Bone marrow (tissue), 2 donors: ENCODE measurements at regions not wholly inside any gene's neighbourhood (a gene's known extent, or its start where the extent isn't known, plus 50 kb on each side); places are given as distances from the start of the nearest gene placed in this dataset.
A peak's percentile ranks its signal among the peaks of the same experiment; 100 is the strongest.
"Not testable (repeated sequence)": the region's sequence is repeated elsewhere in the genome, so short reads cannot be mapped to it uniquely, and the experiment has no call there.

Source experiments
- DNase-seq, 2 donors: peaks; one replicate each; lab custom pipeline; 2025; lab: John Stamatoyannopoulos, UW

DNA sequence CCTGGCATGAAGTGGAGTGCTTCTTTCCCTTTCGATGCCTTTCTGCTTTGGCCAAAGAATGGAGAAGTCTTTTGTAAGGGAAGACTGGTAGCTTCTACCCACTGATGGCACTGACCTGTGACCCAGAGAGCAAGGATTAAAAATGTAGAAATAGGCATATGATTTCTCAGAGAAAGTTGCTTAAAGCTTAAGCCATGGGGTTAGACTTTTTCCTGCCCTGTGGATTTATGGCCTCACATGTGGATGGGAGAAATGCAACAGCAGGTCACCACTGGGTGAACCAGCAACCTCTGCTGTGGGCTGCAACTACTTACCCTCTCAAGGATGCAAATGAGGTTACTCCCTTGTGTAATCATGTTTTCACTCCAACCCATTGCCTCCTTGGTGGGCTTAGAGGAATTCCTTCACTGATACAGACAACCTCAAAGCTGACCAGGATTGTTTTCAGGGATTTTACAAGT is 86.7 kb upstream of the CDC42EP3 start:
- not testable (repeated sequence) for DNase-seq

DNA sequence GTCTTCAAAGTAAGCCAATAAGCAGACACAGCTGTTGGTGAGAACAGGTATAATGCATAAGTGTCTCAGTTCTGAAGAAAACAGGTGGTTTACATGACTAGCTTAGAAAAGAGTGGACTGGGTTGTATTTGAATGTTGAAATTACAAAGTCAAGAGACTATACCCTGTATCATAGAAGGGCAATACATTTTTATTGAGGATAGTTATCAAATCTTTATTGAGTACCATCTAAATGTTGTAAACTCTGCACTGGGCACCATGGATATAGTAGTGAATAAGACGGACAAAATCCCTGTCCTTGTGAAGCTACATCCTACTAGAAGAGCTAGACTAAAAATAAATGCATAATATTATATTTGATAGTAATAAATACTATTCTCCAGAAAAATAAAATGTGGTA is 88.5 kb upstream of the CDC42EP3 start:
- DNase-seq = not testable (repeated sequence)

DNA sequence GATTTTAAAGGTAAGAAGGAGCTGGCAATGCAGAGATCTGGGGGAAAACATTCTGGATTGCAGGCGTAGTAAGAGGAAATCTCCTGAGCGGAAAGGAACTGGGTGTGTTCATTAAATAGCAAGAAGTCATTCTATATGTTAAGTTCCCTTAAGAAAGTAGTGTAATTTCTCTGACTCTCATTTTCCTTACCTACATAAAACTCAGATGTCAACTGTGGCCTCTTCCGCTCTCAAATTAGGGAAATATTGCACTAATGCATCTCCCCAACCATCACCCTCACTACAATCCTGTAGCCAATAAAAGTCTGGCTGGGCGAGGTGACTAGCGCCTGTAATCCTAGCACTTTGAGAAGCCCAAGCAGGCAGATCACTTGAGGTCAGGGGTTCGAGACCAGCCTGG is 89.0 kb upstream of the CDC42EP3 start:
- DNase-seq = no peak

DNA sequence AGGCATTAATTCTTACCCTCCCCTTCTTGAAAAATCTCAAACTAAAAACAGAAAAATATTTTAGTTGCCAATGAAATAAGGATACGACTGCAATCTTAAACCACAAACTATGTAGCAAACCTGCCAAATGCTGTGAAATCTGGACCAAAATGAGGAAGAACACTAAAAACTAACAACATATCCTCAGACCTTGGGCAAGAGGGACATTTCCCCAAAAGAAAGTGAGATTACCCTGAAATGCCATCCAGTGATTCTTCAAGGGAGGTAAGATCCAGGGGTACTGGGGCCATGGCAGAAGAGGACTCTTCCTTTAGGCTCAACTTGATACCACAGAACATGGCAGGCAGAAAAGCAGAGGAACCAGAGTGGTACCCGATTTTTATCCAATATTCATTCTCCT is 90.8 kb upstream of the CDC42EP3 start:
- peak in 1 of 2 donors; percentile 10 for DNase-seq

DNA sequence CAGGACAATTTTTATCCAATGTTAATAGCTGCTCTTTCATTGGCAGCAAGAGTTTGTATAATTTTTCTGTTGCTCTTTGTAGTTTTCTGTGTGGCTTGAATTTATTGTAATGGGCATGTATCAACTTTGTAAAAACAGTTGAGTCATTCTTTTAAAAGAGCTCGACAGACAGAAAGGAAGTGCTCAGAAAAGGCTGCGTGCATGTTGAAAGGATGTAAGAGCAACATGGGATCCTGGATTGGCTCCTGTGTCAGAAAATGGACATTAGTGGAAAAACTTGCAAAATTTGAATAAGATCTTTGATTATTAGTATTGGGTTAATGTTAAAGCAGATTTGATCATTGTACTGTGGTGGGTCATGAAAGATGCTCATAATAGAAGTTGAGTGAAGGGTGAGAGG is 93.3 kb upstream of the CDC42EP3 start:
- peak in 1 of 2 donors; percentile 30 for DNase-seq

DNA sequence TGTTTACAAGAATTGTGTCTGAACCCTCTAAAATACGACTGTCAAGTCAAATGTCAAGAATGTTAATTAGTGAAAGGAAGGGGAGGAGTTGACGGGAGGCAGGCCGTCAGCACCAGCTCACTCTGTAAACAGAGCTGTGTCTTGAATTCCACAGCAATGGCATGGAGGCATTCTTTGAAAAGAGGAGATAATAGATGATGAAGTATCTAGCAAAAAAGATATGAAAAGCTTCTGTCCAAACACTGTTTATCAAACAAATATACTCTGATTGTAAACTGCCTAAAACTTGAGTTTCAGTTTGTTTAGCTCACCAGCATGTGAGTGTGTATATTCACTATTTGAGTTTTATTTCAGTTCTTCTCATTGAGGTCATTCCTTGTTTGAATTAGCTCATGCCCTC is 94.7 kb upstream of the CDC42EP3 start:
- no peak for DNase-seq

DNA sequence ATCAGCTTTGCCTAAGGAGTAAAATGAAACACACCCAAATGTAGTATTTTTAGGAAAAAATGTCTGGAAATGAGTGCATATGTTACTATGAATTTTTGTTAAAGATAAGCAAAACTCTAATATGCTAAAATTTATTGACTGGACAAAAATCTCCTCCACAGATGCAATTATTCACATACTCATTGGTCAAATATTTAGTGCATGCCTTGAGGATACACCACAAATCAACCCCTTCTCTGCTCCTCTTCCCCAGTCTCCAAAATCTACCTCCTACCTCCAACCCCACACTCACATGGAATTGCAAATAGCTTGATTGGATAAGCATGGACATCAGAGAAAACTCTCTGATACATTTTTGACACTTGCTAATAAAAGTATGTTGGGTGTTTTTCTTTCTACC is 95.6 kb upstream of the CDC42EP3 start:
- no peak for DNase-seq

DNA sequence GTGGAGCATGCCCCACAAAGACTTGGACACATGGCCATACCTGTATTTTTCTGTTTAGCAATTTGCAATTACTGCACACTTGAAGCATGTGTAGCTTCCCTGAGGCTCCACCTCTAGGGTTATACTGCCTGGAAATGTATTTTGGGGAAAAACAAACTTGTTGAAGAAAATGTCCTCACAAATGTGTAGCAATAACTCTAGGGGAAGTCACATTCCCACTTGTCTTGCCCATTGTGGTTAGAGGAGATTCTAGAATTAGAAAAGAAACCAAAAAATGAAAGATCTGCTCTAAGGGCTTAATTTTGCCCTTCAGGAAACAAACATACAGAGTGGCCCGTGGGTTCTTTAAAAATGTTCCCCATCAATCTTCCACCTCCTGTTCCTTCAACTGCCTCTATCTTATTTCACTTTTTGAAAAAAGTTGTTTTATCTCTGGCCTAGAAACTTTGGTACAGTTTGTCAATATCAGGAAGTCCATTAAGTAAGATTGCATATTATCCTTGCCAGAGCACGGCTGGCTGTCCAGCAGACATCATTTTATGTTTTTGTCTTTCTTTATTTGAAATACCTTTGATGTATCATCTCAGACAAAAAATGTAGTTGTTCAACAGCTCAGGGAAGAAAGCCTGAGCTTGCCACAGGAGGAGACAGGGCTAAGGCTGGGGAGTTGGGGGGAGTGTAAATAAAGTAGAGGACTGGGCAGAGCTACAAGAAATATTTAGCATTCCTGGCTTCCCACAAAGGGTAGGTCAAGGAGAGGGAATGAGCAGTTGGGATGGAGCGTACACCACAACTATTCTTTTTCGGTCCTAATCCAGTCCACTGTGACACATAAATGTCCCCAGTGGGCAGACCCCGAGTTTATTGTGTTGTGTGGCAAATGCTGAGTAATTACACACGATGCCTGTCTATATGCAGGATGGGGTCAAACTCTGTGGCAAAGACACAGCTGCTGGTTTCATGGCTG is 96.8 kb upstream of the CDC42EP3 start:
- DNase-seq = no peak

DNA sequence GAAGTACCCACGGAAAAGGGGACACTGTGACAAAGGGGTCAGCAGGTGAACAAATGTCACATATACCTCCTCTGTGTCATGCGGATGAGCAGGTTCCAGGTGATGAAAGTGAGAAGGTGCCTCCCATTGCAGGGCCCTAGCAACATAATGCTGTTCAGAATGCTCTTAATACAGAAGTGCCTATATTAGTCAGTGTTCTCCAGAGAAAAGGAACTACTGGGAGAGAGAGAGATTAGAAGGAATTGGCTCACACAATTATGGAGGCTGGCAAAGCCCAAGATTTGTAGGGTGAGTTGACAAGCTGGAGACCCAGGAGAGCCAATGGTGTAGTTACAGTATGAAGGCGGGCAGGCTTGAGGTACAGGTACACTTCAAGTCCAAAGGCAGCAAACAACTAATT is 98.1 kb upstream of the CDC42EP3 start:
- DNase-seq = no peak

DNA sequence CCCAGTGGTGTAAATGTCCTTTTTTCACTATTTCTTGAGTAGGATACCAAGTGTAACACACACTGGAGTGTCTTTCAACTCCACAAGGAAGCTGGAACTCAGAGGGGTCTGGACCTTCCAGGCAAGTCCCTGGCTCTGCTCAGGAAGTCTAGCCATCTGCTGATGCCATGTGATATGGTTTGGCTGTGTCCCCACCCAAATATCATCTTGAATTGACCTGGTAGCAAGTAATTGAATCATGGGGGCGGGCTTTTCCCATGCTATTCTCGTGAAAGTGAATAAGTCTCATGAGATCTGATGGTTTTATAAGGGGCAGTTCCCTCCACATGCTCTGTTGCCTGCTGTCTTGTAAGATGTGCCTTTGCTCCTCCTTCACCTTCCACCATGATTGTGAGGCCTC is 99.4 kb upstream of the CDC42EP3 start:
- no peak for DNase-seq

DNA sequence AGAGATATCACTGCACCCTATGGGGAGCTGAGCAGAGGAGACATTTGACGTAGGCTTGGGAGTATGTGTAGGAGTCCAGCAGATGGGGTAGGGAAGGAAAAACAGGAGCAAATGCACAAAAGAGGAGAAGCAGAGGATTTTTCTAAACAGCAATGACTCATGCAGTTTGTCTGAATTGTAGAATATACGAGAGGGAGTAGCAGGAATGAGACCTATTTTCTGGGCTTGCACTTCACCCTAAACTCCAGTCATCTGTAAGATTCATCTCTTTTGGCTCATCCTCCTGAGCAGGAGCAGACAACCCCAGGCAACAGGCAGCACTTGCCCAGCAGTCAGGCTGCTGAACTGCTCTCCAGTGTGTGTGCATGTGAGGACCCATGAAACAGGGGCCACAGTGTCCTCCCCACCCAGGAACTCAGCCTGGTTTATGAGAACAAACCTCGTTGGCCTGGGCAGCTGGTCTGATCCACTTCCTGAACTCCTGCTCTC is 100.2 kb upstream of the CDC42EP3 start:
- DNase-seq = no peak

DNA sequence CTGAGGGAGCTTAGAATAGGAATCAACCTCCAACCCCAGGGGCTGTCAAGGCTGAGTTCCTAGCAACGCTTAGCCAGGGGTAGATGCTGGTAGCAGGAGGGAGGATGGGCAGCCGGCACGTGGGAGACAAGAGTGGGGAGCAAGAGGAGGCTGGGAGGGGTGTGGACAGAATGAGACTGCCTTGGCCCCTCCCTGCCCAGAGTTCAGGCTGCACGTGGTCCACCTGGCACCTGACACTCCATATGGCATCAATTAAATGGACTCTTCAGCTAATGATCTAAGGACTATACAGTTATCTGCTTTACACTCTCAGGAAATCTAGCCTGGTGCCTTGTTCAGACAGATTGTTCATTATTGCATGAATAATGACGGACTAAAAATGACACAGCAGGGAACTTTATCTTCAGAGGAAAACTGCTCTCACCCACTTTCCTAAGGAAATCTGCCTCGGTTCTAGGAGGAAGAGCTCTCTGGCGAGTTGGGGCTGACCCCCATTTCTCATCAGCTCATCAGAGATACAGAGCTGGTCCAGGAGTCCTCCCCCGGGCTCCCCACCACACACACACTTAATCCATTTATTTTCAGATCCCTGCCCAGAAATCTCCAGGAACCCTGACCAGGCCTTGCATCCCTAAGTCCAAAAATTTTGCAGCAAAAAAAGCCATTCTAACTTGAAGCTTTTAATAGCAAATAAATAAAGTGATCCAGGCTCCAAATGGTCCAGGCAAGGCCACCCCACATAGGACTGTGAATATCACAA is 102.1 kb upstream of the CDC42EP3 start:
- DNase-seq = no peak

DNA sequence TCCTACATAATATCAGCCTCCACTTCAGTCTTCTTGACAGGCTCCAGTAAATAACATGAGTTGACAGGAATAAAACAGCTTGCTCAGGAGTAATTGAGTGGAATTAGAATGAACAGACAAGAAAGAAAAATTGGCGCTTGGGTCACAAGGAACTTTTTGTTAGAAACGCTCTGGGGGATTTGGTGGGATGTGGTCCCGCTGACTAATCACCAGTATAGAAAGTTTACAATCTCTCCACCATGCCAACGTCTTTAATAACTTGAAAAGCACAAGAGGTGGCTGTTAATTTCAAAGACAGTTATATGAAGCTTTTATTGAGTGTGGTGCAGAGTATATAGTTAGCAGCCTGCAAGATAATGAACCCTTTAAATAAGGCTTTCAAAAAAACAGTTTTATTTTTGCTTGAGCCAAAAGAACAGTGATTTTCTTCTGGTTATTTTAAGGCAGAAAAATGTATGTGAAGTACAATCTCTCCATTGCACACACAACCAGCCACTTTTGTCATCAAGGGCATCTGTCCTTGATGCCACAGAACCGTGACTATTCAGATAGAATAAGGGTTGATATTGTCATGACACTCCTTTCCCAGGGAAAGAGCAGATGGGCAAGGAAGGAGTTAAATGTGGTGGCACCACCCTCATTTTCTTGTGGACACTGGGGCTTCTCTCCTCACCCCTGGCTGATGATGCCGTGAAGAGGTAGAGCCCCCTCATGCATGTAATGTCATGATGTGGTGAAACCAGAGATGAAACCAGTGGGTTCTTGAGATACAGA is 102.9 kb upstream of the CDC42EP3 start:
- not testable (repeated sequence) for DNase-seq

DNA sequence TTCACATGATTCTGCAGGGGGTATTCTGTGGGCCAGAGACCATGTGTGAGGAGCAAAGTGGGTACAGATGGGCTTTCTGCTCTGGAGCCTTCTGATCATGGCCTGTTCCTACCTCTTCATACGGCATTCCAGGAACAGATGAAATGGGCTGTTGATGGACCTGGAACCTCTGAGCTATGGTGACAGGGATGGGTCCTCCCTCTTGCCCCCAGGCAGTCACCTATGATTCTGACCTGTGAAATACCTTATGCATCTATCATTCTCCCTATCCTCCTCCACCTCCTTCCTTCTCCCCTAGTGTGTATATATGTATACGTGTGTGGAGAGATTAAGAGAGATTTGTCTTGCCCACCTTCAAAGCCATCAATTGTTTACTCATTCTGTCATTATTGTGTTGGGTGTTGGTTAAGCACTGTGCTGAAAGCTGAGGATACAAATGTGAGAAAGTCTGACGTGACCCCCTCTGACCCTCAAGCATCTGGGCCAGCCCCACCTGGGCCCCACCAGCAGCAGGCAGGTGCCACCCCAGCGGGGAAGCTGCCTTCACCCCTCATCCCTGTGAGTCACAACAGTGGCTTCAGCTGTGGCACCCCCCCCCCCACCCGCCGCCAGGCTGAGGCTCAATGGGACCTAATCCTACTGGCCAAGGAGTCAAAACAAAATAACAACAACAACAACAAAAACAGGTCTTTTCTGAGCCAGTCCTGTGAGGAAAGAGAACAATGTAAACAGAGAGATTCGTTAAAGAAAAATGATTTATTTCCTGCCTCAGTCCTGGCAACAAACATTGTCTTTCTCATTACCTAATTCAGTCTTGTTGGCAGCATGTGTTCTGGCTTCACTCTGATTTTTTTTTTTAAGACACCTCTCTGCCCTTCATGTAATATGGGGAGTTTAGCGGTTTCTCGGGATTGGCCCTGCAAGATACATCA is 103.8 kb upstream of the CDC42EP3 start:
- no peak for DNase-seq

DNA sequence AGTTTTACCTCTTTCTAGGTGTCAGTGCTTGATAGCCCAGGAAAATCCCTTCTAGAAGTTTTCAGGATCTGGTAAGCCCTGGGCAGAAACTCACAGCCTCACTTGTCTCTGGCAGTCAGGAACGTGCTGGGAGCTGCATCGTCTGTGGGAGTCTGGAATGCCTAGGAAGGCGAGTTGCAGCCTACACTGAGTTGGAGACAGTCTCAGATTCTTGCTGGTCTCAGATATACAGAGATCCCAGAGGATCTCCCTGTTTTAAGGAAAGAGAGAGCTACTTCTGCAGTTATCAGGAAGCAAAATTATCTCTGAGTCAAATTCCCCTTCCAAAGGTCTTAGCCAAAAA is 104.4 kb upstream of the CDC42EP3 start:
- DNase-seq = no peak

DNA sequence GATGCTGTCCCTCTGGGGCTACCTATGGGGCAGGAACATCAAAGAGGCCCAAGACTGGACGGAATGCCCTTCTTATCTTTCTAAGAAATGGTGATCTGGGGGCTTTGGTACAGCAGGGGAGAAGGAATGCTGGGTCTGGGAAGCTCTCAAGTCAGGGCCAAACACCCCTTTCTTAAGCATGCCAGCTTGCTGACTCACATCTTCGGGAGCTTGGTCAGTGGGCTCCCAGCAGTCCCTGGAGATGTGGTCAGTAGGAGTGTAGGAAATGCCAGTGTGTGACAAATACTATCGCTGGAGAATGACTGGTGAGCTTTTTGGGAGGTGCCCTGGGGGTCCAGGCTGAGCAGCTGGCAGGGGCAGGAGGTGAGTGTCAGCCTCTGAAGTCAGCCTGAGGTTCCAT is 105.0 kb upstream of the CDC42EP3 start:
- no peak for DNase-seq

DNA sequence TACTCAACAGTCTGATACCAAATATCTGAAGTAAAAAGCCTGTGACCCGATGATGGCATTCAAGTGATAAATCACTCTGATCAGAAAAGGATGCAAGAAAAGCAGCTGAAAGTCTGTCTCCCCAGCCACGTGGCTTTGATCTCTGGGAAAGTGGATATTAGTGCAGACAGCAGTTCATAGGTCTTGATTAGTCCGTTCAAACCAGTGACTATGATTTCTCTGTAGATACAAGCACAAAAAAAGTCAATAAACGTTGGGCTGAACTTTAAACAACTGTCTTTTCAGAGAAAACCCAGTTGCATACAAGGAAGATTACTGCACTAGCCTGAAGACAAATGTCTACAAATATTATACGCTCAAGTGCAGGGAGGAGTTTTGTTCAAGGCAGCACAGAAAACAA is 107.7 kb upstream of the CDC42EP3 start:
- DNase-seq = no peak

DNA sequence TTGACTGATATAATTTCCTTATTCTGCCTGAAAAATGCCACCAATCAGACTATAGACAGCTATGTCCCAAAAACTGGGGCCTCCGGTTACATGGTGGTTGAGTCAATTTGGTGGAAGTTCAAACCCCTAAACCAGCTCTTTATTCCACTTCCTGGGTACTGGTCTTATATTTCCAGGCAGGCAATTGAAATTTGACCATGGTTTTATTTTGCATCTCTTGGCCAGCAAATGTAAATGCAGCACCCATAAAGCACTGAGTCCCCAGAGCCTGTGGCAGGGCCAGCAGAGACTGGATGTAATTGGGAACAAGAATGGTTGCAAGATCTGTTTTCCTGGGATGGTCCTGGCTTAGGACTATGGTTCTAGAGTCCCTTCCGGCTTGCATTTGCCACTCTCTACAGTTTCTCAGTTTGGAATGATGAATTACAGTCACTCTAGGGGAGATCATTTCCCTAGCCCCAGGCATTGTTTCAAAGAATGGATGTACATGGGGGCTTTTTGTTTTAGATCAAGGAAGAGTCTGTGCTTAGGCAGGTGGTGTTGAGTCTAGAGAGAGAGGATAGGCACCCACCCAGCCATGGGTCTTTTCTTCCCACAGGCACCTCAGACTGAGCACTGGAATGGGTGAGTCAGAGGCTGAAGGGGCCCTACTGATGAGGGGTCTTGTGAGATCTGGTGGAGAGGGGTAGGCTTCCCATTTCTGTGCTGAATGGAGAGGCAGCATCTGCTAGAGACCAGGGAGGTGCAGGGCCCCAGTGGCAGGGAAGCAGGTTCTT is 108.4 kb upstream of the CDC42EP3 start:
- DNase-seq = no peak

DNA sequence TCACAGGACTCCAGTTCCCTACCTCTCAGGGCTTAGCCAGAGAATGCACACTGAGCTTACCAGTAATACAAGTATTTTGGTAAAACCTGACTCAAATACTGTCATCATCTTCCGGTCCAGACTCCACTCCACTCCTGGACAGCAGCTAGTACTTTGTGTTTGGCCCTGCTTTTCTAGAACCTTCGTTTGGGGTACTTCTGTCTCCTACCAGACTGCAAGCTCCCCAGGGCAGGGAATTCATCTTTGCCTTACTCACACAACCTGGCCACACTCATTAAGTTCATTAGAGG is 108.9 kb upstream of the CDC42EP3 start:
- no peak for DNase-seq

DNA sequence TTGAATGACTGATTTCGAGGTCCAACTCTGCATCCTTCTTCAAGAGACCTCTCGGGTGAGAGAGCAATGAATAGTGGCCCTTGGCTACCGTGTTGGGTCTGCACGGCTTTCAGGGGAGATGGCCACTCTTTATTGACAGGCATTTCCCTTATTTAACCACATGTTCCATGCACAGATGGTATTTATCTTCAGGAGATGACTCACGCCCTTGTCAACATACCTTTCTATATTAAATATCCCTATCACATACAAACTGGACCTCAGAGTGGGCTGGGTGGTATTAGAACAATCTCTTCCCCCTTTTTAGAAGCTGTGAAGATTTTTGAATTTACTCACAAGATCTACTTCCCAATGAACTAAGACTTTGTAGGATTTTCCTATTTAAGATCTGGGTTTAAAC is 109.6 kb upstream of the CDC42EP3 start:
- no peak for DNase-seq
